OCI-LY1 (cell line): ENCODE measurements at regions not wholly inside any gene's neighbourhood (a gene's known extent, or its start where the extent isn't known, plus 50 kb on each side); places are given as distances from the start of the nearest gene placed in this dataset.
"Not testable (repeated sequence)": the region's sequence is repeated elsewhere in the genome, so short reads cannot be mapped to it uniquely, and the experiment has no call there.

Experiments
- H2AFZ ChIP-seq: fragments of 200-600 bp; sonication (generic), shearing (Covaris generic); 2 replicates; pipeline ENCODE4 v1.6.0; 2014; ENCODE audit warnings: antibody characterized with exemption, mild to moderate bottlenecking, low read length
- H3F3A ChIP-seq: fragments of 200-600 bp; sonication (generic), shearing (Covaris generic); 2 replicates; pipeline ENCODE4 v1.6.0; 2014; ENCODE audit warnings: mild to moderate bottlenecking, antibody characterized with exemption, low read length, moderate library complexity; ENCODE audit not compliant: insufficient read depth
- H3K27ac ChIP-seq: fragments of 200-600 bp; sonication (generic); 2 replicates; pipeline ENCODE4 v1.5.1; 2014; ENCODE audit warnings: low read length, mixed run types, mild to moderate bottlenecking, low read depth; ENCODE audit not compliant: poor library complexity, severe bottlenecking
- H3K27me3 ChIP-seq: fragments of 200-600 bp; sonication (generic); 2 replicates; pipeline ENCODE4 v1.6.0; 2014; ENCODE audit warnings: antibody characterized with exemption, mild to moderate bottlenecking, low read length, moderate library complexity; ENCODE audit not compliant: insufficient read depth
- H3K36me3 ChIP-seq: fragments of 200-600 bp; sonication (generic); 2 replicates; pipeline ENCODE4 v1.6.1; 2014; ENCODE audit warnings: mild to moderate bottlenecking, antibody characterized with exemption, low read length, moderate library complexity, mixed read lengths; ENCODE audit not compliant: insufficient read depth
- H3K4me1 ChIP-seq: fragments of 200-600 bp; sonication (generic); 2 replicates; pipeline ENCODE4 v1.5.1; 2014; ENCODE audit warnings: mild to moderate bottlenecking, low read length, moderate library complexity; ENCODE audit not compliant: insufficient read depth, severe bottlenecking
- H3K4me2 ChIP-seq: fragments of 200-600 bp; sonication (generic), shearing (Covaris generic); 2 replicates; pipeline ENCODE4 v1.6.1; 2014; ENCODE audit warnings: low read length
- H3K4me3 ChIP-seq: fragments of 200-600 bp; sonication (generic); 2 replicates; pipeline ENCODE4 v1.5.1; 2014; ENCODE audit warnings: low read length, low read depth, mild to moderate bottlenecking, mixed read lengths; ENCODE audit not compliant: poor library complexity, severe bottlenecking
- H3K79me2 ChIP-seq: fragments of 200-600 bp; shearing (Covaris generic); 2 replicates; pipeline ENCODE4 v1.6.1; 2016; ENCODE audit warnings: mixed run types, low read length, mixed read lengths; ENCODE audit not compliant: insufficient read depth
- H3K9ac ChIP-seq: fragments of 200-600 bp; sonication (generic), shearing (Covaris generic); 2 replicates; pipeline ENCODE4 v1.6.1; 2014; ENCODE audit warnings: mild to moderate bottlenecking, low read length, mixed read lengths
- H3K9me2 ChIP-seq: fragments of 200-600 bp; sonication (generic), shearing (Covaris generic); 2 replicates; pipeline ENCODE4 v1.6.1; 2014; ENCODE audit warnings: low read depth, mild to moderate bottlenecking, low read length, mixed read lengths
- H3K9me3 ChIP-seq: fragments of 200-600 bp; shearing (Covaris generic); 2 replicates; pipeline ENCODE4 v1.6.1; 2014; ENCODE audit warnings: low read length, mixed read lengths
- H4K20me1 ChIP-seq: fragments of 200-600 bp; sonication (generic), shearing (Covaris generic); 2 replicates; pipeline ENCODE4 v1.6.0; 2016; ENCODE audit warnings: mild to moderate bottlenecking, low read length; ENCODE audit not compliant: insufficient read depth
- EZH2 ChIP-seq: fragments of 200-600 bp; sonication (generic), shearing (Covaris generic); IDR thresholded peaks from 2 replicates; pipeline ENCODE4 v1.8.0; 2017; ENCODE audit warnings: borderline replicate concordance, mixed run types, mild to moderate bottlenecking, antibody characterized with exemption, low read length, moderate library complexity, mixed read lengths
- TF ChIP-seq, protein P1 (sequence below): fragments of 200-600 bp; sonication (generic), shearing (Covaris generic); IDR thresholded peaks from 2 replicates; pipeline ENCODE4 v1.5.1; 2017; ENCODE audit warnings: mild to moderate bottlenecking, antibody characterized with exemption, low read length, moderate library complexity, mixed read lengths

DNA sequence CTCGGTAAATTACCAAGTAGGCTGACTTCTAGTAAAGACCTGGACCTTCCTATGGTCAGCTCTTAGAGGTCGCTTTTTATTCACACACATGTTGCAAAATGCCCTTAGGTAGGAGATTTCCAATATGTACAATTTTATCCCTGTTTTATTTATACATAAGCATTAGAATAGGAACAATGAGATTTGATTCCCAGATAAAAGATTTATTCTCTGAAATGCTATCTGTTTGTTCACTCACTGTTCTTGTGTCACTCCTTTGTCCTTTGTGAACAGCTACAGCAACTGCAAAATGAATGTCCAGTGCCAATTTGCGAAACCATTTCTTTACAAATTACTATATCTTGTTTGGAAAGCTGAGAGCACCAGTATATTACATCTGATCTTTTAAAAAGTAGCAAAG lies 991.5 kb upstream of the TYRP1 start:
- no peaks in the 10 kb centered on the region for H3F3A ChIP-seq
- no peak overlapping the region for H2AFZ ChIP-seq
- H3K4me2 ChIP-seq: no peak overlapping the region
- H4K20me1 ChIP-seq: no peaks in the 10 kb centered on the region
- no peaks in the 10 kb centered on the region for H3K9me3 ChIP-seq
- H3K4me1 ChIP-seq: no peaks in the 10 kb centered on the region
- H3K27ac ChIP-seq: no peak overlapping the region
- no peaks in the 10 kb centered on the region for H3K27me3 ChIP-seq
- no peaks in the 10 kb centered on the region for H3K9me2 ChIP-seq
- H3K79me2 ChIP-seq: no peaks in the 10 kb centered on the region
- no peak overlapping the region for H3K9ac ChIP-seq
- no peaks in the 10 kb centered on the region for H3K36me3 ChIP-seq
- no peak for TF ChIP-seq EZH2
- TF ChIP-seq, protein P1, sequence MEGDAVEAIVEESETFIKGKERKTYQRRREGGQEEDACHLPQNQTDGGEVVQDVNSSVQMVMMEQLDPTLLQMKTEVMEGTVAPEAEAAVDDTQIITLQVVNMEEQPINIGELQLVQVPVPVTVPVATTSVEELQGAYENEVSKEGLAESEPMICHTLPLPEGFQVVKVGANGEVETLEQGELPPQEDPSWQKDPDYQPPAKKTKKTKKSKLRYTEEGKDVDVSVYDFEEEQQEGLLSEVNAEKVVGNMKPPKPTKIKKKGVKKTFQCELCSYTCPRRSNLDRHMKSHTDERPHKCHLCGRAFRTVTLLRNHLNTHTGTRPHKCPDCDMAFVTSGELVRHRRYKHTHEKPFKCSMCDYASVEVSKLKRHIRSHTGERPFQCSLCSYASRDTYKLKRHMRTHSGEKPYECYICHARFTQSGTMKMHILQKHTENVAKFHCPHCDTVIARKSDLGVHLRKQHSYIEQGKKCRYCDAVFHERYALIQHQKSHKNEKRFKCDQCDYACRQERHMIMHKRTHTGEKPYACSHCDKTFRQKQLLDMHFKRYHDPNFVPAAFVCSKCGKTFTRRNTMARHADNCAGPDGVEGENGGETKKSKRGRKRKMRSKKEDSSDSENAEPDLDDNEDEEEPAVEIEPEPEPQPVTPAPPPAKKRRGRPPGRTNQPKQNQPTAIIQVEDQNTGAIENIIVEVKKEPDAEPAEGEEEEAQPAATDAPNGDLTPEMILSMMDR: no peak
- no peak overlapping the region for H3K4me3 ChIP-seq

DNA sequence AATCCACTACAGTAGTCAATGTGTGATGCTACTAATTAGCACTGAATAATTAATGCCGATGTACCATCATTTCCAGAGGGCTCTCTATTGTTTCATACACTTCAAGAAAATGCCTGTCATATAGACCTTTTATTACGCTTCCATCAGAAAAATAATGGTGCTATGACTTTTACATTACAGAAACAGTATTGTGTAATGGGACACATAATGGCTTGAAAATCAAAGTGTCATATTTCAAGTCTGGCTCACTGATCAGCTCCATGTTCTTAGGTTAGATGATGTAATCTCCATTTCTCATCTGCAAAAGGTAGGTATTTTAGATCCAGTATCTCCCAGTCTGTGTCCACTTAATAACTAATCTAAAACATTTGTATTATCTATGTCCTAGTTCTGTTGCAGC lies 990.6 kb upstream of the TYRP1 start:
- Histone ChIP-seq H3K4me1 (no peaks in the 10 kb centered on the region), H3K9ac (no peak overlapping the region), H3K4me2 (no peak overlapping the region), H3K9me3 (no peaks in the 10 kb centered on the region), H4K20me1 (no peaks in the 10 kb centered on the region), H3K9me2 (no peaks in the 10 kb centered on the region), H3K4me3 (no peak overlapping the region), H3K36me3 (no peaks in the 10 kb centered on the region), H3K27ac (no peak overlapping the region), H3F3A (no peaks in the 10 kb centered on the region), H2AFZ (no peak overlapping the region), H3K79me2 (no peaks in the 10 kb centered on the region), H3K27me3 (no peaks in the 10 kb centered on the region)
- TF ChIP-seq, protein P1: no peak
- TF ChIP-seq EZH2: no peak

DNA sequence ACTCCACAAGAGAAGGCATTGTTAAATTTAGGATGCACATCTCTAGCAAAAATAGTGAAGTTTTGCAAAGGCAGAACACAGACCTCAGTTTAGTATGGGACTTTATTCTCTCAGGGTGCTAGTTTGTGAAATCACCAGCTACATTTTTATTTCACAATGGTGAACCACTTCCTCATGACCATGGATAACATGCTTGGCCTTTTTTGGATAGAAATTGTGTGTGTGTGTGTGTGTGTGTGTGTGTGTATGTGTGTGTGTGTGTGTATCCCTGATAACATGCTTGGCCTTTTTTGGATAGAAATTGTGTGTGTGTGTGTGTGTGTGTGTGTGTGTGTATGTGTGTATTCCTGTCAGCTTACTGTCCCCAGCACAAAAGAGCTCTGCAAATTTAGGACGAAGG lies 989.0 kb upstream of the TYRP1 start:
- H3K4me3 ChIP-seq, H3K9me3 ChIP-seq, H4K20me1 ChIP-seq, H3K27ac ChIP-seq, H3F3A ChIP-seq, H3K9ac ChIP-seq, H3K36me3 ChIP-seq, H3K79me2 ChIP-seq, H3K27me3 ChIP-seq, H3K4me2 ChIP-seq, H3K4me1 ChIP-seq, H2AFZ ChIP-seq, H3K9me2 ChIP-seq: not testable (repeated sequence)

DNA sequence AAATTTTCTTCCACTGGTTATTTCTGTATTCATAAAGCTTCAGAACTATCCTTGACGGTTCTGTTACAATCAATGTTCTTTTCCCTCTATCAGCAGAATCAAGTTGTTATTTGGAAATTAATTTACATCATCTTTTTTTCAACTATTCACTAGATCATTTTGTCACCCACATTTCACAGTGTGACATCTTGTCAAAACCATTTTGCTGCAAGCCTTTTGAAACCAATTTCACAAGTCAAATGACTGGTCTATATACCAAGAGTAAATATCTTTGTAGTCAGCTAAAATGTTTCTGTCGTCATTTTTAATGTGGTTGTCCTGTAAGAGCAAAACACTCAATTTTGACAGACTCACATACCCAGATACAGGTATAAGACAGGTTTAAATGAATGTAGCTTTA lies 984.3 kb upstream of the TYRP1 start:
- Histone ChIP-seq H3K4me3 (no peak overlapping the region), H3K36me3 (no peaks in the 10 kb centered on the region), H3K79me2 (no peaks in the 10 kb centered on the region), H3K4me2 (no peak overlapping the region), H3K27ac (no peak overlapping the region), H3K27me3 (no peaks in the 10 kb centered on the region), H3K9me2 (no peaks in the 10 kb centered on the region), H3F3A (no peaks in the 10 kb centered on the region), H3K9me3 (no peaks in the 10 kb centered on the region), H2AFZ (no peak overlapping the region), H4K20me1 (no peaks in the 10 kb centered on the region), H3K4me1 (no peaks in the 10 kb centered on the region), H3K9ac (no peak overlapping the region)
- TF ChIP-seq, protein P1: no peak
- no peak for TF ChIP-seq EZH2
